Motor neuron (in vitro differentiated cells): ENCODE measurements at regions not wholly inside any gene's neighbourhood (a gene's known extent, or its start where the extent isn't known, plus 50 kb on each side); places are given as distances from the start of the nearest gene placed in this dataset.
A peak's percentile ranks its signal among the peaks of the same experiment; 100 is the strongest.

Source experiments
- ATAC-seq, 8 experiments: fragments of 200-7000 bp; cut with Tn5 transposase; replicated peaks in 6 of 8; 2 replicates each; pipeline ENCODE4 v1.8.0; 2021; ENCODE audit warnings: mild to moderate bottlenecking in 8 of 8, moderate library complexity in 8 of 8
- H3K27ac ChIP-seq, 2 donors: fragments of 250-450 bp; sonication (Bioruptor Pico); 2 replicates each; pipeline ENCODE4 v1.9.0; 2021; ENCODE audit warnings: antibody characterized with exemption in 2 of 2, mild to moderate bottlenecking in 2 of 2, moderate library complexity in 1 of 2
- H3K4me1 ChIP-seq, 2 donors: fragments of 250-450 bp; sonication (Bioruptor Pico); replicated peaks in 1 of 2; 2 replicates each; pipeline ENCODE4 v1.6.1; 2021; ENCODE audit warnings: antibody characterized with exemption in 2 of 2, mild to moderate bottlenecking in 2 of 2, moderate library complexity in 1 of 2
- H3K4me3 ChIP-seq, 5 donors: fragments of 250-450 bp; sonication (Bioruptor Pico); 2 replicates each; pipeline ENCODE4 v1.9.0; 2021; ENCODE audit warnings: antibody characterized with exemption in 5 of 5, mild to moderate bottlenecking in 5 of 5, moderate library complexity in 4 of 5
- WGBS, 10 experiments: fragments of 450-650 bp; shearing (Covaris generic); methylation state at CpG; one replicate each; pipeline ENCODE4 v1.0.0; 2022; 5-methylcytosine and 5-hydroxymethylcytosine counted together
- in situ Hi-C, 9 experiments: fragments of 400-800 bp; cut with MboI; loops; one replicate each; pipeline ENCODE4 v1.15.0; 2021; ENCODE audit warnings: low sequenced_read_pairs in 9 of 9, low pct_unique_long_range_greater_than_20kb in 2 of 9; ENCODE audit not compliant: unreplicated experiment in 9 of 9

GRCh38 chr5:35313291-35313690, 83.0 kb upstream of the PRLR start:
- ATAC-seq: no peak
- in situ Hi-C loops: no loop called here
- WGBS, 10 experiments: 8 to 100% (median 85%) methylated on average over 1 to 2 of the region's 2 CpGs; no CpG with 5 or more reads in 3 of the 10 experiments

GRCh38 chr5:35312267-35312666, 82.0 kb upstream of the PRLR start:
- in situ Hi-C loops: no loop called here
- peak in 1 of 8 experiments; percentile 61 for ATAC-seq
- Histone ChIP-seq H3K4me3 (no peak overlapping the region), H3K4me1 (peaks cover 8% of the 10 kb centered on the region in 2 donors), H3K27ac (no peak overlapping the region)
- 22 to 100% (median 87%) methylated on average over 1 of the region's 1 CpG; no CpG with 5 or more reads in 2 of the 10 experiments for WGBS, 10 experiments

More at GRCh38 chr5:35313291-35313690, 83.0 kb upstream of the PRLR start:
- Histone ChIP-seq H3K4me1 (peaks cover 6 to 7% of the 10 kb centered on the region in 2 donors), H3K4me3 (no peak overlapping the region), H3K27ac (no peak overlapping the region)

- Histone ChIP-seq H3K4me1 (peaks cover 8% of the 10 kb centered on the region in 2 donors), H3K27ac (no peak overlapping the region), H3K4me3 (no peak overlapping the region)
- no peak for ATAC-seq
- WGBS, 10 experiments: 19 to 100% (median 92%) methylated on average over 1 to 7 of the region's 7 CpGs
- in situ Hi-C loops: no loop called here
Measured at GRCh38 chr5:35309365-35310130, 79.3 kb upstream of the PRLR start.

GRCh38 chr5:35308421-35308820, 78.1 kb upstream of the PRLR start:
- 14 to 69% (median 41%) methylated on average over 1 to 2 of the region's 2 CpGs; no CpG with 5 or more reads in 6 of the 10 experiments for WGBS, 10 experiments
- peak overlapping the region in 1 of 2 donors; percentile 11 for H3K27ac ChIP-seq
- in situ Hi-C loops: no loop called here
- ATAC-seq: peak in 5 of 8 experiments; percentile 59 to 87 (median 79)
- peaks cover 8% of the 10 kb centered on the region in 2 donors for H3K4me1 ChIP-seq
- no peak overlapping the region for H3K4me3 ChIP-seq

GRCh38 chr5:35306716-35307365, 76.6 kb upstream of the PRLR start:
- peaks cover 8% of the 10 kb centered on the region in 2 donors for H3K4me1 ChIP-seq
- 75 to 100% (median 91%) methylated on average over 1 of the region's 1 CpG; no CpG with 5 or more reads in 5 of the 10 experiments for WGBS, 10 experiments
- in situ Hi-C loops: no loop called here
- H3K27ac ChIP-seq: no peak overlapping the region
- no peak overlapping the region for H3K4me3 ChIP-seq
- peak in 3 of 8 experiments; percentile 66 to 95 (median 84) for ATAC-seq

GRCh38 chr5:35305336-35306020, 75.2 kb upstream of the PRLR start:
- no peak for ATAC-seq
- Histone ChIP-seq H3K4me1 (peaks cover 8% of the 10 kb centered on the region in 2 donors), H3K4me3 (no peak overlapping the region), H3K27ac (no peak overlapping the region)
- WGBS, 10 experiments: 42 to 100% (median 80%) methylated on average over 1 to 2 of the region's 2 CpGs; no CpG with 5 or more reads in 1 of the 10 experiments
- in situ Hi-C loops: no loop called here

GRCh38 chr5:35304291-35304690, 74.0 kb upstream of the PRLR start:
- 0 to 100% (median 86%) methylated on average over 1 of the region's 1 CpG; no CpG with 5 or more reads in 1 of the 10 experiments for WGBS, 10 experiments
- in situ Hi-C loops: no loop called here
- no peak for ATAC-seq
- Histone ChIP-seq H3K27ac (no peak overlapping the region), H3K4me1 (peaks cover 8% of the 10 kb centered on the region in 2 donors), H3K4me3 (no peak overlapping the region)

- in situ Hi-C loops: no loop called here
- Histone ChIP-seq H3K4me1 (peaks cover 0 to under 1% of the 10 kb centered on the region in 2 donors), H3K4me3 (no peak overlapping the region), H3K27ac (no peak overlapping the region)
- no peak for ATAC-seq
- 53 to 100% (median 92%) methylated on average over 2 of the region's 2 CpGs; no CpG with 5 or more reads in 1 of the 10 experiments for WGBS, 10 experiments
Measured at GRCh38 chr5:35303152-35303551, 72.9 kb upstream of the PRLR start.

GRCh38 chr5:35302544-35302943, 72.3 kb upstream of the PRLR start:
- no peak for ATAC-seq
- Histone ChIP-seq H3K27ac (no peak overlapping the region), H3K4me3 (no peak overlapping the region), H3K4me1 (no peaks in the 10 kb centered on the region)
- in situ Hi-C loops: no loop called here

GRCh38 chr5:35297755-35298154, 67.5 kb upstream of the PRLR start:
- in situ Hi-C loops: no loop called here
- Histone ChIP-seq H3K4me3 (no peak overlapping the region), H3K27ac (no peak overlapping the region), H3K4me1 (peaks cover 0 to 6% of the 10 kb centered on the region in 2 donors)
- 37 to 100% (median 82%) methylated on average over 1 to 3 of the region's 3 CpGs; no CpG with 5 or more reads in 1 of the 10 experiments for WGBS, 10 experiments
- ATAC-seq: peak in 3 of 8 experiments; percentile 52 to 88 (median 53)

- Histone ChIP-seq H3K4me1 (peaks cover 0 to 6% of the 10 kb centered on the region in 2 donors), H3K4me3 (no peak overlapping the region), H3K27ac (no peak overlapping the region)
- in situ Hi-C loops: no loop called here
- WGBS, 10 experiments: 79 to 100% (median 93%) methylated on average over 2 of the region's 2 CpGs; no CpG with 5 or more reads in 4 of the 10 experiments
- ATAC-seq: no peak
Measured at GRCh38 chr5:35294976-35295375, 64.7 kb upstream of the PRLR start.

GRCh38 chr5:35294017-35294416, 63.7 kb upstream of the PRLR start:
- Histone ChIP-seq H3K4me3 (no peak overlapping the region), H3K27ac (no peak overlapping the region), H3K4me1 (peaks cover 0 to 6% of the 10 kb centered on the region in 2 donors)
- in situ Hi-C loops: no loop called here
- WGBS, 10 experiments: 43 to 100% (median 71%) methylated on average over 1 to 6 of the region's 6 CpGs
- ATAC-seq: no peak

- in situ Hi-C loops: no loop called here
- H3K4me1 ChIP-seq: no peaks in the 10 kb centered on the region
- 18 to 90% (median 70%) methylated on average over 2 to 3 of the region's 3 CpGs for WGBS, 10 experiments
- H3K4me3 ChIP-seq: no peak overlapping the region
- ATAC-seq: no peak
- no peak overlapping the region for H3K27ac ChIP-seq
Measured at GRCh38 chr5:35285435-35285834, 55.1 kb upstream of the PRLR start.
